ENCODE measurements at regions not wholly inside any gene's neighbourhood (a gene's known extent, or its start where the extent isn't known, plus 50 kb on each side); places are given as distances from the start of the nearest gene placed in this dataset.

GRCh38 chr21:38170283-38170682 lies 86.5 kb upstream of the KCNJ15 start:
- no peak for DNase-seq (ENCODE audit: low read depth)
- H3K4me3 ChIP-seq (ENCODE audit: low read depth, low read length), result no peak overlapping the region
- TF ChIP-seq, protein P1, sequence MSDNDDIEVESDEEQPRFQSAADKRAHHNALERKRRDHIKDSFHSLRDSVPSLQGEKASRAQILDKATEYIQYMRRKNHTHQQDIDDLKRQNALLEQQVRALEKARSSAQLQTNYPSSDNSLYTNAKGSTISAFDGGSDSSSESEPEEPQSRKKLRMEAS (IDR thresholded peaks at IDR 0.05; ENCODE audit: low read depth, low read length), result no peak
- no peak for TF ChIP-seq POLR2A (IDR thresholded peaks at IDR 0.05; ENCODE audit: extremely low read depth, insufficient read length)
- TF ChIP-seq MYC (IDR thresholded peaks at IDR 0.05; ENCODE audit: low read depth, low read length), result no peak
- TF ChIP-seq CTCF (IDR thresholded peaks at IDR 0.05; ENCODE audit: low read depth, low read length), result no peak

- H3K4me3 ChIP-seq (ENCODE audit: low read depth, low read length), result no peak overlapping the region
- no peak for DNase-seq (ENCODE audit: low read depth)
- TF ChIP-seq CTCF (IDR thresholded peaks at IDR 0.05; ENCODE audit: low read depth, low read length) (peak; percentile 7), POLR2A (IDR thresholded peaks at IDR 0.05; ENCODE audit: extremely low read depth, insufficient read length) (no peak)
These were observed 85.8 kb upstream of the KCNJ15 start for GRCh38 chr21:38170704-38171682.

- TF ChIP-seq, protein P1 (IDR thresholded peaks at IDR 0.05; ENCODE audit: low read depth, low read length), result no peak
- TF ChIP-seq POLR2A (IDR thresholded peaks at IDR 0.05; ENCODE audit: extremely low read depth, insufficient read length), result no peak
- TF ChIP-seq MYC (IDR thresholded peaks at IDR 0.05; ENCODE audit: low read depth, low read length), result no peak
- TF ChIP-seq CTCF (IDR thresholded peaks at IDR 0.05; ENCODE audit: low read depth, low read length), result no peak
- H3K4me3 ChIP-seq (ENCODE audit: low read depth, low read length), result no peak overlapping the region
- DNase-seq (ENCODE audit: low read depth), result peak; percentile 5
These were observed 85.0 kb upstream of the KCNJ15 start for GRCh38 chr21:38171723-38172344.

DNA sequence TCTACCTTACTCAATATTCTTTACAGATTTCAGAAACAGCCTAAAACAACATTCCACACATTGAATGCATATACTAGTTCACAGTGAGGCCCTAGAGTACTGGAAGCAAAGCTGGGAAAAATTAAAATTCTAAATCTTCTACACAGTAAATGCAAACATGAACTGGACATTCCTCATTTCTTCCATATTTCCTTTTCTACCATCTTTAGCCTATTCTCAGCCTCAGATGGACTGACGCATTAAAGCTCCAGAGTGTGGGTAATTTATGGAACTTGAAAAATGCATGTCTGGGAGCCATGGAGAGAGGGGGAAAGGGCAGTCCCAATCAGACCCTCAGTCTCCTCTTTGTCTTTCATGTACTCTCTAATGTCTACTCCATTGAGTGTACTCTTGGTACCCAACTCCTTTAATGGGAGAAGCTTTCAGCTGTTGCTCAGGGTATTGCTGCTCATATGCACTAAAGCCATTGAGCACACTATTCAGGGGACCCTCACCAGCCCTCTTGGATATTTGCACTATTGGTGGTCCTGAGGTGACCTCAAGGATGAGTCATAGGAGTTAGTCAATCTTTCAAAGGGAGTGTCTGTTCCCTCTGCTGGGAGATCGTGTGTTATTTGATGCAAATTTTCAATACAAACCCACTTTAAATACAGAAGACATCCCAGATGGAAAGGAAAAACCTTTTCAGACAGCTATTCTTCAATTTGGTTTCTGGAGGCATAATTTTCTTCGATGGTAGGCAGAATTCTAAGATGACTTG lies 83.3 kb upstream of the KCNJ15 start:
- DNase-seq (ENCODE audit: low read depth), result no peak
- TF ChIP-seq CTCF (IDR thresholded peaks at IDR 0.05; ENCODE audit: low read depth, low read length) (no peak), POLR2A (IDR thresholded peaks at IDR 0.05; ENCODE audit: extremely low read depth, insufficient read length) (no peak), MYC (IDR thresholded peaks at IDR 0.05; ENCODE audit: low read depth, low read length) (no peak)
- TF ChIP-seq, protein P1 (IDR thresholded peaks at IDR 0.05; ENCODE audit: low read depth, low read length), result no peak
- H3K4me3 ChIP-seq (ENCODE audit: low read depth, low read length), result no peak overlapping the region

DNA sequence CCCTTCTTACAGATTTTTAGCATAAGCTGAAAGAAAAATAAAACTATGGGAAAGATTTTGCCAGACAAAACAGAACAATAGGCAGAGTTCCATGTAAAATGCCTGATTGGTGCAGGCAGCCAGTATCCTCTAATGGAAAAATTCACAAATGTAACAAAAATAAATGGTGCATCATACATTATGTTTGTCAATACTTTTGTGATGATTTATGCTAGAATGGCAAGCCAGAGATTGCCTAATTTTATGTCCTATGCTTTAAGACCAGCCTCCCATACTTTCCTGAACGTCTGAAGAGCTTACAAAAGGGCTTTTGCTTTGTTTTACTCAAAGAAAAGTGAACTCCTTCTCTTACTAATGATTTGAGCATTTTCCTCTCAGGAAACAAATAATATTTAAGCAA lies 81.5 kb upstream of the KCNJ15 start:
- no peak for DNase-seq (ENCODE audit: low read depth)
- no peak overlapping the region for H3K4me3 ChIP-seq (ENCODE audit: low read depth, low read length)
- TF ChIP-seq, protein P1 (IDR thresholded peaks at IDR 0.05; ENCODE audit: low read depth, low read length), result no peak
- no peak for TF ChIP-seq MYC (IDR thresholded peaks at IDR 0.05; ENCODE audit: low read depth, low read length)
- no peak for TF ChIP-seq CTCF (IDR thresholded peaks at IDR 0.05; ENCODE audit: low read depth, low read length)
- no peak for TF ChIP-seq POLR2A (IDR thresholded peaks at IDR 0.05; ENCODE audit: extremely low read depth, insufficient read length)

All from NB4 (cell line).